ENCODE measurements at regions not wholly inside any gene's neighbourhood (a gene's known extent, or its start where the extent isn't known, plus 50 kb on each side); places are given as distances from the start of the nearest gene placed in this dataset.

- no peak for TF ChIP-seq POLR2A (IDR thresholded peaks at IDR 0.05)
- TF ChIP-seq CTCF (IDR thresholded peaks at IDR 0.05): no peak
Observed at GRCh38 chr6:165775721-165776120, 112.7 kb upstream of the PDE10A start.
